Left lung (tissue), 4 donors: ENCODE measurements at regions not wholly inside any gene's neighbourhood (a gene's known extent, or its start where the extent isn't known, plus 50 kb on each side); places are given as distances from the start of the nearest gene placed in this dataset.

Experiments used
- ATAC-seq: fragments of 200-7000 bp; cut with Tn5 transposase; one replicate; pipeline ENCODE4 v1.9.1; 2020; ENCODE audit warnings: moderate library complexity
- DNase-seq, 4 donors: peaks; one replicate each; pipeline ENCODE4 v3.0.0-alpha.2; 2013 to 2020
- H3K27ac ChIP-seq, 2 donors: fragments of 200-600 bp; sonication (generic) in 1 of 2; one replicate each; pipeline versions ENCODE4 v1.5.0 to v1.8.0; 2020 to 2021
- H3K27me3 ChIP-seq, 2 donors: fragments of 200-600 bp; sonication (generic) in 1 of 2; one replicate each; pipeline versions ENCODE4 v1.5.0 to v1.8.0; 2020 to 2021
- H3K36me3 ChIP-seq, 2 donors: fragments of 200-600 bp; sonication (generic) in 1 of 2; one replicate each; pipeline versions ENCODE4 v1.5.0 to v1.8.0; 2020 to 2021
- H3K4me1 ChIP-seq, 2 donors: fragments of 200-600 bp; one replicate each; pipeline ENCODE4 v1.8.0; 2021
- H3K4me3 ChIP-seq, 2 donors: fragments of 200-600 bp; sonication (generic) in 1 of 2; one replicate each; pipeline versions ENCODE4 v1.5.0 to v1.8.0; 2020 to 2021; ENCODE audit warnings: mild to moderate bottlenecking in 1 of 2
- H3K9me3 ChIP-seq, 2 donors: fragments of 200-600 bp; sonication (generic) in 1 of 2; one replicate each; pipeline versions ENCODE4 v1.5.0 to v1.8.0; 2020 to 2021
- intact Hi-C, 2 donors: fragments of 100-400 bp; cut with DNase I; formaldehyde crosslinking; loops; one replicate each; pipeline versions ENCODE4 v1.11.2 to v1.14.2; 2022
- TF ChIP-seq, protein P1 (sequence below), 2 donors: fragments of 200-600 bp; sonication (generic) in 1 of 2; IDR thresholded peaks; one replicate each; pipeline versions ENCODE4 v1.5.0 to v1.8.0; 2021; ENCODE audit warnings: antibody characterized with exemption in 2 of 2
- donor health status: DM: no; HTN: yes; CAD: no.
- donor health status: DM: no; HTN: no; CAD: no.

- H3K27ac ChIP-seq: peak overlapping the region in 1 of 2 donors; percentile 88
- no peaks in the 10 kb centered on the region for H3K9me3 ChIP-seq
- no peak for DNase-seq
- H3K27me3 ChIP-seq: no peaks in the 10 kb centered on the region
- no peak overlapping the region for H3K4me3 ChIP-seq
- no peaks in the 10 kb centered on the region for H3K36me3 ChIP-seq
- peaks cover 1 to 28% of the 10 kb centered on the region in 2 donors for H3K4me1 ChIP-seq
- TF ChIP-seq, protein P1, sequence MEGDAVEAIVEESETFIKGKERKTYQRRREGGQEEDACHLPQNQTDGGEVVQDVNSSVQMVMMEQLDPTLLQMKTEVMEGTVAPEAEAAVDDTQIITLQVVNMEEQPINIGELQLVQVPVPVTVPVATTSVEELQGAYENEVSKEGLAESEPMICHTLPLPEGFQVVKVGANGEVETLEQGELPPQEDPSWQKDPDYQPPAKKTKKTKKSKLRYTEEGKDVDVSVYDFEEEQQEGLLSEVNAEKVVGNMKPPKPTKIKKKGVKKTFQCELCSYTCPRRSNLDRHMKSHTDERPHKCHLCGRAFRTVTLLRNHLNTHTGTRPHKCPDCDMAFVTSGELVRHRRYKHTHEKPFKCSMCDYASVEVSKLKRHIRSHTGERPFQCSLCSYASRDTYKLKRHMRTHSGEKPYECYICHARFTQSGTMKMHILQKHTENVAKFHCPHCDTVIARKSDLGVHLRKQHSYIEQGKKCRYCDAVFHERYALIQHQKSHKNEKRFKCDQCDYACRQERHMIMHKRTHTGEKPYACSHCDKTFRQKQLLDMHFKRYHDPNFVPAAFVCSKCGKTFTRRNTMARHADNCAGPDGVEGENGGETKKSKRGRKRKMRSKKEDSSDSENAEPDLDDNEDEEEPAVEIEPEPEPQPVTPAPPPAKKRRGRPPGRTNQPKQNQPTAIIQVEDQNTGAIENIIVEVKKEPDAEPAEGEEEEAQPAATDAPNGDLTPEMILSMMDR (IDR thresholded peaks at IDR 0.05): no peak
- ATAC-seq: peak; percentile 71
- intact Hi-C loops: no loop called here
Observed at GRCh38 chr2:196268538-196269338, 97.4 kb upstream of the STK17B start.

GRCh38 chr2:196271795-196272194, 100.4 kb upstream of the STK17B start:
- H3K4me3 ChIP-seq: no peak overlapping the region
- no peak for DNase-seq
- H3K27me3 ChIP-seq: no peaks in the 10 kb centered on the region
- H3K4me1 ChIP-seq: peaks cover 13 to 58% of the 10 kb centered on the region in 2 donors
- H3K9me3 ChIP-seq: no peaks in the 10 kb centered on the region
- no peak overlapping the region for H3K27ac ChIP-seq
- ATAC-seq: no peak
- intact Hi-C loops: loop anchor here in 1 of 2 donors (10.0 kb wide), 1 partner anchor 197 kb away; no protein-coding TSS in a partner anchor
- H3K36me3 ChIP-seq: no peaks in the 10 kb centered on the region
- TF ChIP-seq, protein P1 (IDR thresholded peaks at IDR 0.05): no peak

DNA sequence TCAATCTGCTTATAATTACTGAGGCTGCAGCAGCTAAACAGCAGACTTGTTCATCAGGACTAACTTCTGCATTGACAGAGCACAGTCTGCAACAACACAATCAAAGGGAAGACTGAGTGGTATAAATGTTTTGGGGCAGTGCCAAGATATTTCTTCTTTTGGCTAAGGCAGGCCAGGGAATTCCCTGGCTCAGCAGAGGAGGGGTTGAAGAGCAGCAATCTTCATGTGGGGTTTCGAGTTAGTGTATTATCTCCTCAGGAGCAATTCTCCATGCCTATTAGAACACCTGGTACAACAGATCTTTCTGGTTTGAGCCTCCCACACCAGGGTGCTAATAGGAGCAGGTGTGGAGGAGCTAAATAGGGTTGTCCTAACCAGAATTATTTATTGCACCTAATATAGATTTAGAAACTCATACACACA, 103.0 kb upstream of the STK17B start:
- Histone ChIP-seq H3K27me3 (no peaks in the 10 kb centered on the region), H3K4me3 (no peak overlapping the region), H3K27ac (peak overlapping the region; percentile 41 to 59), H3K36me3 (peaks cover 0 to 3% of the 10 kb centered on the region in 2 donors), H3K4me1 (peaks cover 13 to 36% of the 10 kb centered on the region in 2 donors), H3K9me3 (no peaks in the 10 kb centered on the region)
- DNase-seq (no peak), ATAC-seq (peak; percentile 59)
- intact Hi-C loops: loop anchor here in 1 of 2 donors (10.0 kb wide), 1 partner anchor 200 kb away; no protein-coding TSS in a partner anchor
- TF ChIP-seq, protein P1 (IDR thresholded peaks at IDR 0.05): no peak

DNA sequence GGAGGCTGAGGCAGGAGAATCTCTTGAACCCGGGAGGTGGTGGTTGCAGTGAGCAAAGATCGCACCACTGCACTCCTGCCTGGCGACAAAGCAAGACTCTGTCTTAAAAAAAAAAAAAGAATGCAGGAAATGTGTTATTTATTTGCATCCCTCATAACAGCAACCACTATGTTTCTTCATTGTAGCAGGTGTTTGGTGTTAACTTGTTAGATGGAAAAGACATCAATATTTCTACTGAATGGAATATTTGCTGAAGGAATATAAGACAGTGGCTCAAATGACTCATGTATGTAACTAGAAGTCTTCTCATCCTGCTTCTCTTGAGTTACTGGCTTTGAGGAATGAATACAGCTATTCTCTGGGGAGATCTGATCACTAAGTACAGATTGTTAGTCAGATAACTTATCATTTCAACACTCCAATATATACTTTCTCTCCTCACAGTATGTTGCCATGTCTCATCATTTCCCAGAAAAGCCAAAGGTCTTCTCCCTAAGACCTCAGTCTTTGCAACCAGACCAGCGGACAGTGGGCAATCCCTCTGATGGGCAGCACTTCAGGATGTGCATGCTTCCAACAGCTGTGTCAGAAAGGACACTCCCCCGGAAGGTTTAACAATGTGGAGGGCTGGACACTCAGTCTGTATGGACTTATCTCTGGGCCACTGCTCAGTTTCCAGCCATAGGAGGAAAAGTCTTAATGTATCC, 104.4 kb upstream of the STK17B start:
- peaks cover 0 to 3% of the 10 kb centered on the region in 2 donors for H3K36me3 ChIP-seq
- TF ChIP-seq, protein P1 (IDR thresholded peaks at IDR 0.05): no peak
- intact Hi-C loops: loop anchor here in 1 of 2 donors (10.0 kb wide), 1 partner anchor 201 kb away; no protein-coding TSS in a partner anchor
- H3K27ac ChIP-seq: peak overlapping the region in 1 of 2 donors; percentile 59
- no peak for DNase-seq
- H3K9me3 ChIP-seq: no peaks in the 10 kb centered on the region
- ATAC-seq: peak; percentile 11
- no peaks in the 10 kb centered on the region for H3K27me3 ChIP-seq
- H3K4me3 ChIP-seq: no peak overlapping the region
- H3K4me1 ChIP-seq: peaks cover 13 to 36% of the 10 kb centered on the region in 2 donors

DNA sequence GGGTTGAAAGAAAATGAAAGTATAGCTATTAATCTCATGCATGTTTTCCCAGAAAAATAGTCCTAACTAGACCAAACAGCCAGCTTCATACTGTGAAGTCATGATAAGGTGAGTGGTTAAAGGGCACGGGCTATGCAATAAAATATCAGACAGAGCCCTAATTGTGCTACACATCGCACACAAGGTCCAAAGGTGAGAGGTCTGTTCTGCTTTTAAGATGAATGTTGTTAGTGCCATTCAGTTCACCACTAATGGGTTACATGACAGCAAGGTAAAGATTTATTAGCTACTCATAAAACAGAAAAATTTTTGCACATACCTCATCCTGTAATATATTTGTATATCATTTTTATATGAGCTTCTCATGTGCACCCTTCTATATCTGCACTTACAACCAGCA, 105.0 kb upstream of the STK17B start:
- no peaks in the 10 kb centered on the region for H3K9me3 ChIP-seq
- peaks cover 13 to 36% of the 10 kb centered on the region in 2 donors for H3K4me1 ChIP-seq
- intact Hi-C loops: loop anchor here in 1 of 2 donors (10.0 kb wide), 1 partner anchor 202 kb away; no protein-coding TSS in a partner anchor
- ATAC-seq: no peak
- no peak for DNase-seq
- peaks cover 0 to 3% of the 10 kb centered on the region in 2 donors for H3K36me3 ChIP-seq
- H3K27ac ChIP-seq: peak overlapping the region in 1 of 2 donors; percentile 59
- H3K27me3 ChIP-seq: no peaks in the 10 kb centered on the region
- no peak overlapping the region for H3K4me3 ChIP-seq
- TF ChIP-seq, protein P1 (IDR thresholded peaks at IDR 0.05): no peak
